ENCODE measurements at regions not wholly inside any gene's neighbourhood (a gene's known extent, or its start where the extent isn't known, plus 50 kb on each side); places are given as distances from the start of the nearest gene placed in this dataset.
A peak's percentile ranks its signal among the peaks of the same experiment; 100 is the strongest.

DNA sequence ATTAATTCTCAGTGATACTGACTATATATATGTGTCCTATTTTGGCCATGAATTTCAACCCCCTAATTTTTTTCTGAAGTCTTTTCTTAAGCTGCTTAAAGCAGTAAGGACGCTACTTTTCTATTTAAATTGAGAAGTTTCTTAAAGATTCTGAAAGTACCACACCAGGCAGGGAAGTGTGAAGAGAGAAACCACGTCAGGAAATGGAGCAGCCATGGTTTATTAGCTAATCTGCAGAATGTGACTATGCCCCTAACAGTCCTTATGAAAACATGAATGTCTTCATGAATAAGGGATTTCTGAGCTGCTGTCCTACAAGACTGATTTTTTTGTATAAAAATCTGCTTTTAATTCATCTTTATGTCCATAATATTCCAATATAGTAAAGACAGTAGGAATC, 1724.3 kb upstream of the C9orf72 start:
- Histone ChIP-seq H3K79me2 (ENCODE audit: control insufficient read depth, insufficient read depth, low read length) (no peaks in the 10 kb centered on the region), H3K4me1 (ENCODE audit: control insufficient read depth, insufficient read depth, low read length) (no peaks in the 10 kb centered on the region), H3K36me3 (ENCODE audit: control insufficient read depth in 2 of 2, insufficient read depth in 2 of 2, low read length in 1 of 2) (no peaks in the 10 kb centered on the region), H4K20me1 (ENCODE audit: control insufficient read depth, insufficient read depth) (no peaks in the 10 kb centered on the region), H2AFZ (ENCODE audit: control insufficient read depth, low read depth, low read length) (no peak overlapping the region), H3K4me3 (no peak overlapping the region), H3K4me2 (ENCODE audit: control insufficient read depth, insufficient read depth) (no peak overlapping the region), H3K9ac (ENCODE audit: control insufficient read depth, insufficient read depth, low read length) (no peak overlapping the region), H3K9me3 (replicated peaks; ENCODE audit: control insufficient read depth, insufficient read depth, low read length) (no peaks in the 10 kb centered on the region), H3K27me3 (replicated peaks in 1 of 2; ENCODE audit: control insufficient read depth in 2 of 2, insufficient read depth in 2 of 2, low read length in 1 of 2) (no peaks in the 10 kb centered on the region), H3K27ac (ENCODE audit: control insufficient read depth, insufficient read depth) (no peak overlapping the region)
- TF ChIP-seq, protein P1, sequence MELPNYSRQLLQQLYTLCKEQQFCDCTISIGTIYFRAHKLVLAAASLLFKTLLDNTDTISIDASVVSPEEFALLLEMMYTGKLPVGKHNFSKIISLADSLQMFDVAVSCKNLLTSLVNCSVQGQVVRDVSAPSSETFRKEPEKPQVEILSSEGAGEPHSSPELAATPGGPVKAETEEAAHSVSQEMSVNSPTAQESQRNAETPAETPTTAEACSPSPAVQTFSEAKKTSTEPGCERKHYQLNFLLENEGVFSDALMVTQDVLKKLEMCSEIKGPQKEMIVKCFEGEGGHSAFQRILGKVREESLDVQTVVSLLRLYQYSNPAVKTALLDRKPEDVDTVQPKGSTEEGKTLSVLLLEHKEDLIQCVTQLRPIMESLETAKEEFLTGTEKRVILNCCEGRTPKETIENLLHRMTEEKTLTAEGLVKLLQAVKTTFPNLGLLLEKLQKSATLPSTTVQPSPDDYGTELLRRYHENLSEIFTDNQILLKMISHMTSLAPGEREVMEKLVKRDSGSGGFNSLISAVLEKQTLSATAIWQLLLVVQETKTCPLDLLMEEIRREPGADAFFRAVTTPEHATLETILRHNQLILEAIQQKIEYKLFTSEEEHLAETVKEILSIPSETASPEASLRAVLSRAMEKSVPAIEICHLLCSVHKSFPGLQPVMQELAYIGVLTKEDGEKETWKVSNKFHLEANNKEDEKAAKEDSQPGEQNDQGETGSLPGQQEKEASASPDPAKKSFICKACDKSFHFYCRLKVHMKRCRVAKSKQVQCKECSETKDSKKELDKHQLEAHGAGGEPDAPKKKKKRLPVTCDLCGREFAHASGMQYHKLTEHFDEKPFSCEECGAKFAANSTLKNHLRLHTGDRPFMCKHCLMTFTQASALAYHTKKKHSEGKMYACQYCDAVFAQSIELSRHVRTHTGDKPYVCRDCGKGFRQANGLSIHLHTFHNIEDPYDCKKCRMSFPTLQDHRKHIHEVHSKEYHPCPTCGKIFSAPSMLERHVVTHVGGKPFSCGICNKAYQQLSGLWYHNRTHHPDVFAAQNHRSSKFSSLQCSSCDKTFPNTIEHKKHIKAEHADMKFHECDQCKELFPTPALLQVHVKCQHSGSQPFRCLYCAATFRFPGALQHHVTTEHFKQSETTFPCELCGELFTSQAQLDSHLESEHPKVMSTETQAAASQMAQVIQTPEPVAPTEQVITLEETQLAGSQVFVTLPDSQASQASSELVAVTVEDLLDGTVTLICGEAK (IDR thresholded peaks at IDR 0.05; ENCODE audit: borderline replicate concordance) = no peak
- TF ChIP-seq TARDBP (IDR thresholded peaks at IDR 0.05; ENCODE audit: borderline replicate concordance) = no peak
- intact Hi-C loops (cut with micrococcal nuclease; ENCODE audit: unreplicated experiment) = no loop called here
- BruUV-seq (replicated peaks) = no TSS peak
- SMC1A ChIA-PET (ENCODE audit: uncharacterized antibody, unreplicated experiment) = no interaction called here
- whole genome bisulfite sequencing (ENCODE audit: insufficient coverage, insufficient replicate concordance, low lambda C conversion rate, missing lambda C conversion rate) = 0% methylated on average over 2 of the region's 2 CpGs
- ATAC-seq = 0 out of 3 replicates have a peak, but pooled peaks have one; percentile 23
- no peak for DNase-seq (ENCODE audit: low read depth, low spot score)
- no peak for FAIRE-seq
- POLR2A ChIA-PET = no interaction called here
- CTCF ChIA-PET = interaction anchor here (1.1 kb wide), 1 partner anchor 13 kb away, joined by 3 read pairs; no protein-coding TSS in a partner anchor
- RAD21 ChIA-PET (ENCODE audit: unreplicated experiment) = no interaction called here
- in situ Hi-C loops (cut with MboI) = no loop called here

DNA sequence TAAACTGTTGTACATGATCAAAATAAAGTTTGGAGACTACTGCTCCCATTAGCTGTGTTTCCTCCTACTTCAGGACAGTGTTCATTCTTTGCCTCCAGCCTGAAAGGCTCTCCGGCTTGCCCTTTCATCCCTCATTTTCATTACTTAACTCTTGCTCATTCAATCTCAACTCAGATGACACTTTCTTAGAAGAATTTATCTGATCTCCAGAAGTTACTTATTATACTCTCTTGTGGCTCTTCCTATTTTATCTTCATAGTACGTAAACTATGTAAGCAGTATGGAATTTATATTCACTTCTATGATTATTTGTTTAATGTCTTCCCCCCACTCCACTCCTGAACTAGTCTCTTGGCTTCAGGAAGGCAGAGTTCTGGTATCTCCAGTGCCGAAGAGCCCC, 1737.9 kb upstream of the C9orf72 start:
- no peaks in the 10 kb centered on the region for H3K79me2 ChIP-seq (ENCODE audit: control insufficient read depth, insufficient read depth, low read length)
- CTCF ChIA-PET = no interaction called here
- no peaks in the 10 kb centered on the region for H3K36me3 ChIP-seq (ENCODE audit: control insufficient read depth in 2 of 2, insufficient read depth in 2 of 2, low read length in 1 of 2)
- ATAC-seq = no peak
- POLR2A ChIA-PET = no interaction called here
- in situ Hi-C loops (cut with MboI) (no loop called here), intact Hi-C loops (cut with micrococcal nuclease; ENCODE audit: unreplicated experiment) (no loop called here)
- no peak for FAIRE-seq
- no peak overlapping the region for H3K9ac ChIP-seq (ENCODE audit: control insufficient read depth, insufficient read depth, low read length)
- H3K4me3 ChIP-seq = no peak overlapping the region
- 28% methylated on average over 3 of the region's 3 CpGs for WGBS (ENCODE audit: insufficient coverage, insufficient replicate concordance, low lambda C conversion rate, missing lambda C conversion rate)
- H3K27me3 ChIP-seq (replicated peaks in 1 of 2; ENCODE audit: control insufficient read depth in 2 of 2, insufficient read depth in 2 of 2, low read length in 1 of 2) = no peaks in the 10 kb centered on the region
- BruUV-seq (replicated peaks) = no TSS peak
- SMC1A ChIA-PET (ENCODE audit: uncharacterized antibody, unreplicated experiment) = interaction anchor here (1.3 kb wide), 1 partner anchor 9 kb away, joined by 3 read pairs; no protein-coding TSS in a partner anchor
- H3K27ac ChIP-seq (ENCODE audit: control insufficient read depth, insufficient read depth) = no peak overlapping the region
- H2AFZ ChIP-seq (ENCODE audit: control insufficient read depth, low read depth, low read length) = no peak overlapping the region
- DNase-seq (ENCODE audit: low read depth, low spot score) = no peak
- H3K4me2 ChIP-seq (ENCODE audit: control insufficient read depth, insufficient read depth) = no peak overlapping the region
- H3K4me1 ChIP-seq (ENCODE audit: control insufficient read depth, insufficient read depth, low read length) = no peaks in the 10 kb centered on the region
- H3K9me3 ChIP-seq (replicated peaks; ENCODE audit: control insufficient read depth, insufficient read depth, low read length) = no peaks in the 10 kb centered on the region
- H4K20me1 ChIP-seq (ENCODE audit: control insufficient read depth, insufficient read depth) = no peaks in the 10 kb centered on the region
- RAD21 ChIA-PET (ENCODE audit: unreplicated experiment) = no interaction called here
- TF ChIP-seq ZNF207 (IDR thresholded peaks at IDR 0.05; ENCODE audit: borderline replicate concordance) (no peak), RFX5 (IDR thresholded peaks at IDR 0.05; ENCODE audit: low read depth, low read length) (no peak), SMARCA5 (IDR thresholded peaks at IDR 0.05) (no peak), POU2F2 (IDR thresholded peaks at IDR 0.05; ENCODE audit: borderline replicate concordance, low read depth, low read length) (no peak), SMAD5 (IDR thresholded peaks at IDR 0.05; ENCODE audit: low read depth) (no peak)
- TF ChIP-seq, protein P2, sequence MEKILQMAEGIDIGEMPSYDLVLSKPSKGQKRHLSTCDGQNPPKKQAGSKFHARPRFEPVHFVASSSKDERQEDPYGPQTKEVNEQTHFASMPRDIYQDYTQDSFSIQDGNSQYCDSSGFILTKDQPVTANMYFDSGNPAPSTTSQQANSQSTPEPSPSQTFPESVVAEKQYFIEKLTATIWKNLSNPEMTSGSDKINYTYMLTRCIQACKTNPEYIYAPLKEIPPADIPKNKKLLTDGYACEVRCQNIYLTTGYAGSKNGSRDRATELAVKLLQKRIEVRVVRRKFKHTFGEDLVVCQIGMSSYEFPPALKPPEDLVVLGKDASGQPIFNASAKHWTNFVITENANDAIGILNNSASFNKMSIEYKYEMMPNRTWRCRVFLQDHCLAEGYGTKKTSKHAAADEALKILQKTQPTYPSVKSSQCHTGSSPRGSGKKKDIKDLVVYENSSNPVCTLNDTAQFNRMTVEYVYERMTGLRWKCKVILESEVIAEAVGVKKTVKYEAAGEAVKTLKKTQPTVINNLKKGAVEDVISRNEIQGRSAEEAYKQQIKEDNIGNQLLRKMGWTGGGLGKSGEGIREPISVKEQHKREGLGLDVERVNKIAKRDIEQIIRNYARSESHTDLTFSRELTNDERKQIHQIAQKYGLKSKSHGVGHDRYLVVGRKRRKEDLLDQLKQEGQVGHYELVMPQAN (conservative IDR thresholded peaks at IDR 0.05) = no peak
- TF ChIP-seq, protein P3, sequence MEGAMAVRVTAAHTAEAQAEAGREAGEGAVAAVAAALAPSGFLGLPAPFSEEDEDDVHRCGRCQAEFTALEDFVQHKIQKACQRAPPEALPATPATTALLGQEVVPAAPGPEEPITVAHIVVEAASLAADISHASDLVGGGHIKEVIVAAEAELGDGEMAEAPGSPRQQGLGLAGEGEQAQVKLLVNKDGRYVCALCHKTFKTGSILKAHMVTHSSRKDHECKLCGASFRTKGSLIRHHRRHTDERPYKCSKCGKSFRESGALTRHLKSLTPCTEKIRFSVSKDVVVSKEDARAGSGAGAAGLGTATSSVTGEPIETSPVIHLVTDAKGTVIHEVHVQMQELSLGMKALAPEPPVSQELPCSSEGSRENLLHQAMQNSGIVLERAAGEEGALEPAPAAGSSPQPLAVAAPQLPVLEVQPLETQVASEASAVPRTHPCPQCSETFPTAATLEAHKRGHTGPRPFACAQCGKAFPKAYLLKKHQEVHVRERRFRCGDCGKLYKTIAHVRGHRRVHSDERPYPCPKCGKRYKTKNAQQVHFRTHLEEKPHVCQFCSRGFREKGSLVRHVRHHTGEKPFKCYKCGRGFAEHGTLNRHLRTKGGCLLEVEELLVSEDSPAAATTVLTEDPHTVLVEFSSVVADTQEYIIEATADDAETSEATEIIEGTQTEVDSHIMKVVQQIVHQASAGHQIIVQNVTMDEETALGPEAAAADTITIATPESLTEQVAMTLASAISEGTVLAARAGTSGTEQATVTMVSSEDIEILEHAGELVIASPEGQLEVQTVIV (IDR thresholded peaks at IDR 0.05; ENCODE audit: borderline replicate concordance, partially characterized antibody) = no peak
